ENCODE measurements at regions not wholly inside any gene's neighbourhood (a gene's known extent, or its start where the extent isn't known, plus 50 kb on each side); places are given as distances from the start of the nearest gene placed in this dataset.
A peak's percentile ranks its signal among the peaks of the same experiment; 100 is the strongest.

DNA sequence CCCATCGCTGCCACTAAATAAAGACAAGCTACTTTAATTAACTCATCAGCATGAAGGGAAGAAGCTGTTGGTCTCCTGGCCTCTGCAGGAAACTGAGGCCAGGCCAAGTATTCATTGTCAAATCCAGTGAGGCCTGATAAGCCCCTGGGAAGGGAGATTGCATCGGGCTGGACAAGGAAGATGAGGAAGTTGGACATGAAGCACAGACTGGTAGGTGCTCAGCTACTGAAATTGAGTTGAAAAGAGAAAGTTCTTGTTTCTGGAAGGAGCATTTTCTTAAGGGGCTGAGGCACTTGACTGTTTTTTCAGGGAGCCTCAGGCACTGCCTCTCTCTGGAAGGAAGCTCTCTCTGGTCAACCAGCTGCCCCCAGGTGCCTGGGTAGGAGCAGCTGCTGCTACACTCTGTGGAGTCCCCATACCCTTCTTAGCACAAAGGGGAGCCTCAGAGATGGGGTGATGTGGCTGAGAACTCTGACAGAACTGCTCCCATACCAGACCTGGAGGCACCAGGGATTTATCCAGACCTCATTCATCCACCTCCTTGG lies 90.3 kb upstream of the IKZF1 start:
- peaks cover 20 to 26% (median 21%) of the 10 kb centered on the region in 3 donors for H3K4me1 Mint-ChIP-seq
- no peak overlapping the region for H3K4me3 Mint-ChIP-seq
- H3K9me3 Mint-ChIP-seq: no peaks in the 10 kb centered on the region
- H3K36me3 Mint-ChIP-seq: peaks cover 3% of the 10 kb centered on the region
- peak overlapping the region in 1 of 3 donors; percentile 41 for H3K27ac Mint-ChIP-seq
- H3K27me3 Mint-ChIP-seq: no peaks in the 10 kb centered on the region

DNA sequence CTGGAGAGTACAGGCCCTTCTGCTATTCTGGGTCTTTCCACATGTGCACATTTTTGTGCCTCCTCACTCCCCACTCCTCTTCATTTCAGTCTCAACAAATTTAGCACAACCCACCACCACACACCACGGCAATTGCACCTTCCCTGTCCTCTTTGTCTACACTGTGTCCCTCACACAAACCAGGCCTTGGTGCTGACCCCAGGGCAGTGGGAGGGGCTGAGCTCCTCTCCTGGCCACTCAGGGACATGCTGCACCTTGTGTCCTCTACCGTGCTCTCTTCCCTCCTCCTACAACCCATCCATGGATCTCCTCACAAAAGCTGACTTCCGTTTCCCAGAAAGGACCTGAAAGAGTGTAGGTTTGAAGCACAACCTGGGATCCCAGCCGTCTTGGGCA lies 90.9 kb upstream of the IKZF1 start:
- Mint-ChIP-seq H3K4me3 (no peak overlapping the region), H3K4me1 (peaks cover 20 to 26% (median 21%) of the 10 kb centered on the region in 3 donors), H3K27ac (peak overlapping the region in 1 of 3 donors; percentile 41), H3K9me3 (no peaks in the 10 kb centered on the region), H3K36me3 (peaks cover 3% of the 10 kb centered on the region), H3K27me3 (no peaks in the 10 kb centered on the region)

DNA sequence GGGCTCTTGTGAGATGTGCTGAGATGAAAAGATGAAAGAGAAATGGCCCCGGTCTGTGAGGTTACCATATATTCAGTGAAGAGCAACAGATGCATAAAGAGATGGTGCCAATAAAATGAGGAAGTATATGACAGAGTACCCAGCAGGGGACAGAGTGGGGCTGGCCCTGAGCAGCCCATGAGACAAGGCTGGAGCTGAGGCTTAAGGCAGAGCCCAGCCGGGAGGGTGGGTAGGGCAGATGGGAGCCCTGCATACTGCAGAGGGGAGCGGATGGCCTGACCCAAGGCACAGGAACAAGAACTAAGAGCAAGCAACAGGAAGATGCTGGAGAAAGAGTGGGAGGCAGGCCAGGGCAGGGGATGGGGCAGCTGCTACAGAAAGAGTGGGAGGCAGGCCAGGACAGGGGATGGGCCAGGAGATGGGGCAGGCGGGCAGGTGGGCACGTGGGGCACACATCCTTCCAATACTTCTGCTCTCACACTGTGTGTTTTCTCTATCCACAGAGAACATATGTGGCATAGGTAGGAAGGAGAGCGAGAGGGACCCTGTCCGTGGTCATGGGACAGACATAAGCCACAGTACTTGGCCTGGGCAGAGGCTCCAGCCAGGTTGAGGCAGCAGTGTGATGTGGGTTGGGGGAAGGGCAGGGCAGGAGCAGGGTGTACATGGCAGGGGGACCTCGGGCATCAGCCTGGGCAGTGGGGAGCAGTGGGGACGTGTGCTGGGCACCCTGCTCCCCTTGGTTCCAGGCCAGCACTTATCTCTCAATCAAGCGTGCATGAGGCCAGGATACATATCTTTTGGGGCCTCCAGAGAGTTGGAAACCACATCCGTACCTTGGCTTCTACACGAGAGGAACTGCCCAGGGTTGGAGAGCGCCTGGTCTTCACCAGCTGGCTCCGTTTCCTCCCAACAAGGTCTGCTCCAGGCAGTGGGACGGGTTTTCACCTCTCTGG lies 91.6 kb upstream of the IKZF1 start:
- peaks cover 3% of the 10 kb centered on the region for H3K36me3 Mint-ChIP-seq
- H3K27me3 Mint-ChIP-seq: no peaks in the 10 kb centered on the region
- peaks cover 20 to 26% (median 21%) of the 10 kb centered on the region in 3 donors for H3K4me1 Mint-ChIP-seq
- H3K27ac Mint-ChIP-seq: peak overlapping the region in 1 of 3 donors; percentile 41
- peak overlapping the region in 2 of 4 donors; percentile 19 to 48 for H3K4me3 Mint-ChIP-seq
- no peaks in the 10 kb centered on the region for H3K9me3 Mint-ChIP-seq

GRCh38 chr7:50212016-50212325 lies 92.5 kb upstream of the IKZF1 start:
- no peaks in the 10 kb centered on the region for H3K9me3 Mint-ChIP-seq
- H3K27me3 Mint-ChIP-seq: no peaks in the 10 kb centered on the region
- H3K27ac Mint-ChIP-seq: peak overlapping the region in 1 of 3 donors; percentile 35
- H3K36me3 Mint-ChIP-seq: peaks cover 3% of the 10 kb centered on the region
- peaks cover 21 to 26% (median 23%) of the 10 kb centered on the region in 3 donors for H3K4me1 Mint-ChIP-seq
- no peak overlapping the region for H3K4me3 Mint-ChIP-seq

DNA sequence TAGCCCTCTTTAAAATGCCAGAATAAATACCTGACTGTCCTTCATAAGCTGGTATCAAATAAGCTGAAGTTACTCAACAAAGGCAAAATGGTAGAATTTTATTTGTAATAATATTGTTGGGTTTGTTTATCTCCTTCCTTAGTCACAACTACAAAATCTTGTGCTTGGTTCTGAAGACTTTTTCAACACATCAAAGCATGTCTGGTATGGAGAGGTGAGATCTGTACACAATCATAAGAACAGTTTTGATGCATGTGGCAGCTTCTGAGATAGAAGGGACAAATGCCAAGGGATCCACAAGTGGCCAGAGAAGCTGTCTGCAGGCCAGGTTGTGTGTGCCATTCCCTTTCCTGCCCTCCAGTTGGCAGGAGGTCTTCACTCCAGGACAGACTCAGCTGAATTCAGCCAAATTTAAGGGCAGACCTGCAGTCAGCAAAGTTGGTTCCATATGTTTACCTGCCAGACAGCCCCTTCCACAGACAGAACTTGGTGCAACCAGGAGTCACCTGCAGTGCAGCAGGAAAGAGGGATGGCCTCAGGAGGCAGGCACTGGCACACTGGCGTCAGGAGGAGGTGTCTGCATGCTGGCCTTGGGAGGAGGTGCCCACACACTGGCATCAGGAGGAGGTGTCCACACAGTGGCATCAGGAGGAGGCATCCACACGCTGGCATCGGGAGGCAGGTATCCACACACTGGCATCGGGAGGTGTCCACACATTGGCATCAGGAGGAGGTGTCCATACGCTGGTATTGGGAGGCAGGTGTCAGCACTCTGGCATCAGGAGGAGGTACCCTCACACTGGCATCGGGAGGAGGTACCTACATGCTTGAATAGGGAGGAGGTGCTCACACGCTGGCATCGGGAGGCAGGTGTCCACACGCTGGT lies 93.1 kb upstream of the IKZF1 start:
- Mint-ChIP-seq H3K9me3 (no peaks in the 10 kb centered on the region), H3K27me3 (no peaks in the 10 kb centered on the region), H3K4me1 (peaks cover 21 to 29% (median 25%) of the 10 kb centered on the region in 3 donors), H3K4me3 (peak overlapping the region in 1 of 4 donors; percentile 42), H3K27ac (peak overlapping the region in 1 of 3 donors; percentile 35), H3K36me3 (peaks cover 3% of the 10 kb centered on the region)

DNA sequence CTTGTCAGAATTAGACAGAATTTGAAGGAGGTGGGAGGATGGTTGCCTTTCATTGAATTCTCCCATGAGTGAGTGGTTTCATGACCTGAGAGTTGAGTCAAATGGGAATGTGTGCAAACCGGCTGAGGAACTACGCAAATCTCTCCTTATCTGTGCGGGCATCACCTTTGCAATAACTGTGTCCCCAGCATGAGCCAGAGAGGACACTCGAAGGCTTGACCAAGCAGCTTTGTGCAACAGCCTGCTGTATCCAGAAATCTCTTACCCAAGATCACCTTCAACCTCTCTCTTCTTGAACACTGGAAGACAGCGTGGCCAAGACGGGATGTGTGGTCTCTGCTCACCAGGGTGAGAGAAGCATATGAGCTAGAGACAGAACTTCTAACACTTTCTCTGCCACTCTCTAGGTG lies 93.8 kb upstream of the IKZF1 start:
- no peaks in the 10 kb centered on the region for H3K27me3 Mint-ChIP-seq
- no peaks in the 10 kb centered on the region for H3K9me3 Mint-ChIP-seq
- no peak overlapping the region for H3K27ac Mint-ChIP-seq
- H3K36me3 Mint-ChIP-seq: peaks cover 3% of the 10 kb centered on the region
- H3K4me3 Mint-ChIP-seq: peak overlapping the region in 1 of 4 donors; percentile 42
- peaks cover 21 to 34% (median 27%) of the 10 kb centered on the region in 3 donors for H3K4me1 Mint-ChIP-seq

GRCh38 chr7:50209461-50210135 lies 94.9 kb upstream of the IKZF1 start:
- Mint-ChIP-seq H3K9me3 (no peaks in the 10 kb centered on the region), H3K4me3 (no peak overlapping the region), H3K27me3 (no peaks in the 10 kb centered on the region), H3K27ac (peak overlapping the region in 1 of 3 donors; percentile 71), H3K4me1 (peaks cover 23 to 39% (median 31%) of the 10 kb centered on the region in 3 donors), H3K36me3 (peaks cover 3% of the 10 kb centered on the region)

DNA sequence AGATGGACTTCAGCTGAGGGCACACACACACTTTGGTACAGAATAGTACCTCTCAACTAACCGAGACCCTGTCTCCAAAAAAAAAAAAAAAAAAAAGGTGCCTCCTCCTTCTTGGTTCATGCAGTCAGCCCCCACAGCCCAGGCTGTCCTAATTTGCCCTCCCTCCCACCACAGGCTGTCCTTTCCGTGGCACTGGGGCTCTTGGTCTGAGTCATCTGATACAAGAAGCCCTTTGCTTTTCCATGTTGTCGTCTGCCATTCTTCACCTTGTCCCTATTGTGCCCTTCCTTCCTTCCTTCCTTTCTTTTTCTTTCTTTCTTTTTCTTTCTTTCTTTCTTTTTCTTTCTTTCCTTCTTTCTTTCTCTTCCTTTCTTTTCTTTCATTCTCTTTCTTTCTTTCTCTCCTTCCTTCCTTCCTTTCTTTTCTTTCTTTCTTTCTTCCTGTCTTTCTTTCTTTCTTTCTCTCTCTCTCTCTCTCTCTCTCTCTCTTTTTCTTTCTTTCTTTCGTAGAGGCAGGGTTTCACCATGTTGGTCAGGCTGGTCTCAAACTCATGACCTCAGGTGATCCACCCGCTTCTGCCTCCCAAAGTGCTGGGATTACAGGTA lies 96.0 kb upstream of the IKZF1 start:
- no peak overlapping the region for H3K4me3 Mint-ChIP-seq
- peaks cover 20 to 30% (median 28%) of the 10 kb centered on the region in 3 donors for H3K4me1 Mint-ChIP-seq
- peaks cover 3% of the 10 kb centered on the region for H3K36me3 Mint-ChIP-seq
- no peaks in the 10 kb centered on the region for H3K9me3 Mint-ChIP-seq
- no peaks in the 10 kb centered on the region for H3K27me3 Mint-ChIP-seq
- H3K27ac Mint-ChIP-seq: no peak overlapping the region

DNA sequence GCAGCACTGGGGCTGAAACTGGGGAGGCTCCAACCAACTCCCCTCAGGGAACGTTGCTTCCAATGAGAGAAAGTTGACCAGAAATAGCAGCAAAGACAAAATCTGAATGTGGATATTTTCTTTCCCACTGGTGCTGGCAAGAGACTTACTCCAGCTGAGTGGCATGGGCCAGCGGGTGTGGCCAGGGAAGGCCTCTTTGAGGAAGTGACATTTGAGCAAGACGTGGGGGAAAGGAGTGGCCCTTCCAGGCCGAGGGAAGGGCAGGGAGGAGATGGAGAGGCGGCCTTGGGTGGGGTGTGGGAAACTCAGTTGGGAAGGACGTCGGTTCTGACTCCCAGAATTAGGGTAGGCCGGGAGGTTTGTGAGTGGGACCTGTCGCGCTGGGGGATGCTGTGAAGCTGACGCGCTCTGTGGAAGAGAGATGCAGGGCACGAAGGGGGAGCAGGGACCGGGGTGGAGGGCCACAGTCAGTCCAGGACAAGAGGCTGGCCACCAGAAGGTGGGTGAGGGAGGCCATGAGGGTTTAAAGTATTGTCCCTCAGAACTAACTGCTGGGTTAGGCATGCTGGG lies 96.7 kb upstream of the IKZF1 start:
- Mint-ChIP-seq H3K4me1 (peaks cover 16 to 24% (median 24%) of the 10 kb centered on the region in 3 donors), H3K27ac (no peak overlapping the region), H3K27me3 (no peaks in the 10 kb centered on the region), H3K9me3 (no peaks in the 10 kb centered on the region), H3K36me3 (peaks cover 3% of the 10 kb centered on the region), H3K4me3 (no peak overlapping the region)

DNA sequence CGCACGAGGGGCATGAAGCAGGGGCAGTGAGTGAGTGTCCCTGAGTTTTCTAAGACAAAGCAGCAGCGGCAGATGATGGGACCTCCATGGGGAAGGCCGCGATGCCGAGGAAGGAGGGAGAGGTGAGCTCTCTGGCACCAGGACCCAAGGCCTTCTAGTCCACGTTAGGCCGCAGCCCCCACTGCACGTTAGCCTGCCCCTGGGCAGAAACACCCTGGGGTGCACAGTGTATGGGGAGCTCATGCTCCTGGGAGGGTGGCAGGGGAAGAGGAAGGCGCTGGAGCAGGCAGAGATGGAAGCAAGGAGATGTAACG lies 97.3 kb upstream of the IKZF1 start:
- peaks cover 12 to 19% (median 18%) of the 10 kb centered on the region in 3 donors for H3K4me1 Mint-ChIP-seq
- H3K27ac Mint-ChIP-seq: no peak overlapping the region
- no peak overlapping the region for H3K4me3 Mint-ChIP-seq
- peaks cover 3% of the 10 kb centered on the region for H3K36me3 Mint-ChIP-seq
- no peaks in the 10 kb centered on the region for H3K9me3 Mint-ChIP-seq
- H3K27me3 Mint-ChIP-seq: no peaks in the 10 kb centered on the region

DNA sequence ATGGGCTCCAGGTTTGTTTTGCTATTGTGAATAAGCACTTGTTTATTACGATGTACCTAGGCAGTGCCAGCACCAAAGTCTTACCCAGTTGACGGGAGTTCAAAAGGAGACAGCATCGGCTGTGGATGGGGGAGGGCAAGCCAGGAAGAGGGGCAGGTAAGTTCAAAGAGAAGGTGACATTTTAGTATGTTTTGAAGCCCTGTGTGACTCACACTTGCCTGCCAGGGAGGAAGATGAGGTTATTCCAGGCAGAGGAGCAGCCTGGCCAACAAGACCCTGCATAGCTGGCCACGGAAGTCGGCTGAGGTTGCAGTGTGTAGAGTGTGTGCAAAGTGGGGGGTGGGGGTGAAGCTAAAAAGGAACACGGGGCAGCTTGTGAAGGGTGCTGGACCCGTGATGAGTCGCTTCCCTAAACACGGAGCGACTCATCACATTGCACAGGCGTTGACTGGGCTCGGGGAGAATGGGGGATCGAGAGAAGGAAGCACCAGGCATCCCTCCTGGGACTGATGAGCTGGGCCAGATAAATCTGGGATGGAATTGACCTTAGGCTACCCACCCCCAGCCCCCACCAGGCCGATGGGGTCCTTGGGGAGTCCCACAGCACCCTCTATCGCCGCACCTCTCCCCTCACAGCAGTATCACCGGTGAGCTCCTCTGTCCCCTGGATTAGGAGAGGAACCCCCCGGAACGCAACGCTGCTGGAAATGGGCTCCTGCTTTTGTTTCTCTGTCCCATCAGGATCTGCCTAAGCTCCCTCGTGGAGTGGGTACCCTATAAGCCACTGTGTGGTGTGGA lies 97.9 kb upstream of the IKZF1 start:
- H3K9me3 Mint-ChIP-seq: no peaks in the 10 kb centered on the region
- peak overlapping the region in 1 of 3 donors; percentile 90 for H3K27ac Mint-ChIP-seq
- peak overlapping the region in 1 of 4 donors; percentile 78 for H3K4me3 Mint-ChIP-seq
- no peaks in the 10 kb centered on the region for H3K27me3 Mint-ChIP-seq
- H3K36me3 Mint-ChIP-seq: peaks cover 2% of the 10 kb centered on the region
- H3K4me1 Mint-ChIP-seq: peaks cover 12 to 18% (median 18%) of the 10 kb centered on the region in 3 donors

DNA sequence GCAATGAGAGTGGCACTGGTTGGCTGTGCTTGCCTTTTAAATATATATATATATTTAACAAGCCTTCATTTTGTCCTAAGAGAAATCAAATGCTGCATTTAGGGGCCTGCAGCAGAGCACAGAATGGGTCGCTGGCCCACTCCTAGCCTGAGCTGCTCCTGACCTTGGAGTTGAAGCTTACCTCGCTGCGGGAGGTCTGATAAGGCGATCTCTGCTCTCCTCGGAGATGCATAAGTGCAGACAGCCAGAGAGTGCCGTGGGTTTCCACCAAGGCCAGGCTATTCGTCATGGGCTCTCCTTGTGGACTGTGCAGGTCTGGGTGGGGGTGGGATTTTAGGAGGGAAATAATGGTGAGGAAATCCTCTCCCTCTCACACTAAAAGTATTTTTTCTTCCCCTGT lies 99.5 kb upstream of the IKZF1 start:
- Mint-ChIP-seq H3K9me3 (no peaks in the 10 kb centered on the region), H3K27me3 (no peaks in the 10 kb centered on the region), H3K4me3 (peak overlapping the region in 1 of 4 donors; percentile 66), H3K36me3 (no peaks in the 10 kb centered on the region), H3K4me1 (peaks cover 5 to 15% (median 14%) of the 10 kb centered on the region in 3 donors), H3K27ac (peak overlapping the region in 1 of 3 donors; percentile 90)

GRCh38 chr7:50204581-50204980 lies 99.9 kb upstream of the IKZF1 start:
- H3K27ac Mint-ChIP-seq: no peak overlapping the region
- H3K36me3 Mint-ChIP-seq: no peaks in the 10 kb centered on the region
- peaks cover 5 to 14% (median 14%) of the 10 kb centered on the region in 3 donors for H3K4me1 Mint-ChIP-seq
- peak overlapping the region in 1 of 4 donors; percentile 66 for H3K4me3 Mint-ChIP-seq
- H3K27me3 Mint-ChIP-seq: no peaks in the 10 kb centered on the region
- H3K9me3 Mint-ChIP-seq: no peaks in the 10 kb centered on the region
